HepG2 (cell line): ENCODE measurements at regions not wholly inside any gene's neighbourhood (a gene's known extent, or its start where the extent isn't known, plus 50 kb on each side); places are given as distances from the start of the nearest gene placed in this dataset.

Experiments
- ATAC-seq: fragments of 200-7000 bp; cut with Tn5 transposase; 3 replicates; pipeline ENCODE4 v1.9.1; 2020; ENCODE audit warnings: mild to moderate bottlenecking, moderate library complexity
- BruUV-seq: library from RNA; stranded (reverse); fragments of 400-500 nt; replicated peaks from 2 replicates; lab custom pipeline; 2021; lab: Mats Ljungman, UMichigan
- CTCF ChIA-PET: fragments of 300-600 bp; formaldehyde crosslinking; extraction: SDS; loops from one replicate; lab custom pipeline; 2021; ENCODE audit warnings: low total read pairs, inconsistent platforms, low intra/inter-chr PET ratio; lab: Yijun Ruan, JAX
- POLR2A ChIA-PET: fragments of 350-600 bp; sonication (Branson Sonifier 250); formaldehyde crosslinking; loops from one replicate; lab custom pipeline; 2020; ENCODE audit warnings: antibody characterized with exemption, inconsistent platforms; lab: Yijun Ruan, JAX
- DNase-seq: peaks from one replicate; pipeline ENCODE4 v3.0.0-alpha.2; 2015; ENCODE audit warnings: low spot score
- FAIRE-seq: peaks from 3 replicates; lab custom pipeline; 2011; peaks lifted over from hg19 to GRCh38; lab: Jason Lieb, UNC
- H2AFZ ChIP-seq: one replicate; pipeline ENCODE4 v1.6.1; 2011; ENCODE audit warnings: low read length, inconsistent platforms
- H3K27ac ChIP-seq: fragments of 300-600 bp; 3 replicates; pipeline ENCODE4 v1.8.0; 2011; ENCODE audit warnings: mixed run types, mild to moderate bottlenecking, mixed read lengths, low read length, inconsistent platforms; ENCODE audit not compliant: insufficient read depth; ENCODE audit errors: extremely low read length
- H3K27me3 ChIP-seq, 2 experiments: fragments of 200-600 bp in 1 of 2; 2 replicates in 1 of 2; 3 replicates in 1 of 2; pipeline versions ENCODE4 v1.6.0 to v1.8.0; 2011; ENCODE audit warnings: low read length in 2 of 2, mild to moderate bottlenecking in 2 of 2, moderate library complexity in 2 of 2, inconsistent platforms in 1 of 2; ENCODE audit not compliant: insufficient read depth in 2 of 2, control insufficient read depth in 1 of 2
- H3K36me3 ChIP-seq, 2 experiments: fragments of 200-600 bp in 1 of 2; replicated peaks in 1 of 2; 2 replicates in 1 of 2; 3 replicates in 1 of 2; pipeline versions ENCODE4 v1.5.1 to v1.8.0; 2011; ENCODE audit warnings: low read length in 2 of 2, inconsistent platforms in 1 of 2; ENCODE audit not compliant: insufficient read depth in 2 of 2, control insufficient read depth in 1 of 2
- H3K4me1 ChIP-seq: 2 replicates; pipeline ENCODE4 v1.5.1; 2012; ENCODE audit warnings: low read length, inconsistent platforms; ENCODE audit not compliant: insufficient read depth
- H3K4me2 ChIP-seq: 2 replicates; pipeline ENCODE4 v1.6.0; 2011; ENCODE audit warnings: low read depth, low read length, inconsistent platforms
- H3K4me3 ChIP-seq, 3 experiments: fragments of 200-600 bp in 1 of 3; sonication (generic), shearing (Covaris generic) in 1 of 3; replicated peaks in 1 of 3; 2 replicates each; pipeline ENCODE4 v1.5.1; 2011 to 2016; ENCODE audit warnings: low read length in 3 of 3, inconsistent platforms in 2 of 3, low read depth in 2 of 3, mild to moderate bottlenecking in 2 of 3, control low read depth in 1 of 3, mixed read lengths in 1 of 3; ENCODE audit not compliant: insufficient read depth in 1 of 3
- H3K79me2 ChIP-seq: one replicate; pipeline ENCODE4 v1.6.1; 2011; ENCODE audit warnings: low read length, inconsistent platforms; ENCODE audit not compliant: insufficient read depth
- H3K9ac ChIP-seq: 2 replicates; pipeline ENCODE4 v1.6.0; 2011; ENCODE audit warnings: mild to moderate bottlenecking, low read depth, low read length, inconsistent platforms; ENCODE audit not compliant: insufficient read depth
- H3K9me3 ChIP-seq: 2 replicates; pipeline ENCODE4 v1.5.1; 2012; ENCODE audit warnings: mild to moderate bottlenecking, low read length
- H4K20me1 ChIP-seq: 2 replicates; pipeline ENCODE4 v1.6.0; 2011; ENCODE audit warnings: inconsistent platforms, mild to moderate bottlenecking, low read length, moderate library complexity; ENCODE audit not compliant: insufficient read depth
- EED ChIP-seq: sonication (generic); formaldehyde crosslinking; IDR thresholded peaks from 2 replicates; pipeline ENCODE4 v1.5.0; 2020; ENCODE audit warnings: mild to moderate bottlenecking, missing genetic modification reagents
- GRHL1 ChIP-seq: sonication (generic); formaldehyde crosslinking; conservative IDR thresholded peaks from 2 replicates; pipeline ENCODE4 v1.8.0; 2022; ENCODE audit warnings: missing genetic modification reagents
- HDAC6 ChIP-seq: fragments of 200-600 bp; sonication (generic); IDR thresholded peaks from 2 replicates; pipeline ENCODE4 v1.7.0; 2017; ENCODE audit warnings: mild to moderate bottlenecking, antibody characterized with exemption, low read length, low read depth
- HNF1A ChIP-seq, 2 experiments: sonication (generic) in 1 of 2; formaldehyde crosslinking in 1 of 2; IDR thresholded peaks; 2 replicates each; pipeline versions ENCODE4 v1.4.0 to v1.6.1; 2016 to 2020; ENCODE audit warnings: borderline replicate concordance in 1 of 2, low read depth in 1 of 2, mild to moderate bottlenecking in 1 of 2, missing genetic modification reagents in 1 of 2
- RXRB ChIP-seq: IDR thresholded peaks from 2 replicates; pipeline ENCODE4 v1.6.1; 2016; ENCODE audit warnings: borderline replicate concordance, missing genetic modification reagents, missing compliant biosample characterization
- SKI ChIP-seq: fragments of 450-650 bp; IDR thresholded peaks from one replicate; pipeline ENCODE4 v1.6.1; 2018; ENCODE audit warnings: mild to moderate bottlenecking; ENCODE audit not compliant: partially characterized antibody
- STAT5B ChIP-seq: sonication (generic); formaldehyde crosslinking; IDR thresholded peaks from 2 replicates; pipeline ENCODE4 v1.4.0; 2020; ENCODE audit warnings: missing genetic modification reagents
- TFDP1 ChIP-seq: IDR thresholded peaks from 2 replicates; pipeline ENCODE4 v1.6.1; 2016; ENCODE audit warnings: missing compliant biosample characterization, missing genetic modification reagents, borderline replicate concordance
- ZBTB25 ChIP-seq: IDR thresholded peaks from 2 replicates; pipeline ENCODE4 v1.6.1; 2018; ENCODE audit warnings: missing genetic modification reagents
- ZMAT3 ChIP-seq: sonication (generic); formaldehyde crosslinking; conservative IDR thresholded peaks from 2 replicates; pipeline ENCODE4 v1.7.0; 2021; ENCODE audit warnings: missing genetic modification reagents
- ZNF235 ChIP-seq: sonication (generic); formaldehyde crosslinking; IDR thresholded peaks from 2 replicates; pipeline ENCODE4 v1.8.1; 2023; ENCODE audit warnings: mild to moderate bottlenecking, missing genetic modification reagents, borderline replicate concordance
- ZNF720 ChIP-seq: sonication (generic); formaldehyde crosslinking; IDR thresholded peaks from 2 replicates; pipeline ENCODE4 v1.4.0; 2020; ENCODE audit warnings: missing genetic modification reagents
- WGBS: methylation state at CpG from one replicate; pipeline ENCODE4 v1.1.6; 2017; ENCODE audit warnings: low lambda C conversion rate; 5-methylcytosine and 5-hydroxymethylcytosine counted together
- in situ Hi-C: cut with HindIII; loops from 2 replicates; pipeline ENCODE4 v1.10.0; 2017; ENCODE audit warnings: low pct_unique_long_range_greater_than_20kb; ENCODE audit not compliant: extremely low pct_ligation_motif_present
- intact Hi-C: fragments of 100-400 bp; cut with micrococcal nuclease; formaldehyde crosslinking; loops from one replicate; pipeline ENCODE4 v1.10.0; 2022; ENCODE audit not compliant: unreplicated experiment

GRCh38 chr2:200221055-200221955, 85.2 kb upstream of the SPATS2L start:
- Histone ChIP-seq H3K4me3 (peak overlapping the region in 2 of 3 experiments; percentile 10 to 40; a peak in 3 of 6 replicates), H2AFZ (no peak overlapping the region), H3K79me2 (no peaks in the 10 kb centered on the region), H3K4me2 (peak overlapping the region; percentile 73), H4K20me1 (no peaks in the 10 kb centered on the region), H3K27me3 (no peaks in the 10 kb centered on the region), H3K4me1 (peaks cover 71% of the 10 kb centered on the region), H3K36me3 (no peaks in the 10 kb centered on the region), H3K27ac (peak overlapping the region; percentile 75), H3K9me3 (no peaks in the 10 kb centered on the region), H3K9ac (peak overlapping the region; percentile 30)
- intact Hi-C loops, result loop anchor here (1.0 to 5.0 kb wide), 6 partner anchors 10 to 234 kb away; no protein-coding TSS in a partner anchor
- FAIRE-seq (peak; percentile 96), ATAC-seq (peak; percentile 98), DNase-seq (peak; percentile 99)
- 5% methylated on average over 4 of the region's 4 CpGs for WGBS
- POLR2A ChIA-PET, result interaction anchor here (1.2 to 2.7 kb wide), 4 partner anchors 22 to 98 kb away, joined by 4 to 35 read pairs (median 6); partner anchors contain the start of gene SPATS2L
- CTCF ChIA-PET, result no interaction called here
- no TSS peak for BruUV-seq
- in situ Hi-C loops, result loop anchor here (5.0 to 10.0 kb wide), 2 partner anchors 86 to 183 kb away; partner anchors contain the start of gene SPATS2L
- TF ChIP-seq RXRB (CRISPR knock-in tag) (peak; percentile 95), SKI (peak; percentile 37), GRHL1 (CRISPR knock-in tag) (no peak), ZBTB25 (CRISPR knock-in tag) (no peak), HDAC6 (no peak), EED (no peak), HNF1A (IDR thresholded peaks at IDR 0.05; ENCODE audit: low read depth) (peak; percentile 99), HNF1A (CRISPR knock-in tag; IDR thresholded peaks at IDR 0.05; ENCODE audit: borderline replicate concordance) (peak; percentile 100), ZNF235 (CRISPR knock-in tag) (no peak), TFDP1 (peak; percentile 79; the same call in 1 of the 2 replicates), STAT5B (CRISPR knock-in tag) (no peak), ZMAT3 (CRISPR knock-in tag) (peak; percentile 87), ZNF720 (CRISPR knock-in tag) (no peak)
